Glutamatergic neuron (in vitro differentiated cells): ENCODE measurements at regions not wholly inside any gene's neighbourhood (a gene's known extent, or its start where the extent isn't known, plus 50 kb on each side); places are given as distances from the start of the nearest gene placed in this dataset.
"Not testable (repeated sequence)": the region's sequence is repeated elsewhere in the genome, so short reads cannot be mapped to it uniquely, and the experiment has no call there.

ENCODE experiments used
- DNase-seq: peaks from one replicate; pipeline ENCODE4 v3.0.0; 2022
- H3K27ac Mint-ChIP-seq: one replicate; pipeline ENCODE4 v1.8.0; 2020; ENCODE audit warnings: mild to moderate bottlenecking, mixed read lengths, inconsistent platforms; ENCODE audit not compliant: unreplicated experiment
- H3K27me3 Mint-ChIP-seq: one replicate; pipeline ENCODE4 v1.8.0; 2020; ENCODE audit warnings: mild to moderate bottlenecking, moderate library complexity, mixed read lengths, inconsistent platforms; ENCODE audit not compliant: unreplicated experiment
- H3K36me3 Mint-ChIP-seq: one replicate; pipeline ENCODE4 v1.8.0; 2020; ENCODE audit warnings: mild to moderate bottlenecking, mixed read lengths, inconsistent platforms; ENCODE audit not compliant: unreplicated experiment
- H3K4me1 Mint-ChIP-seq: one replicate; pipeline ENCODE4 v1.8.0; 2020; ENCODE audit warnings: mild to moderate bottlenecking, low read depth, mixed read lengths, inconsistent platforms; ENCODE audit not compliant: unreplicated experiment
- H3K4me3 Mint-ChIP-seq: one replicate; pipeline ENCODE4 v1.8.0; 2020; ENCODE audit warnings: mild to moderate bottlenecking, mixed read lengths, inconsistent platforms; ENCODE audit not compliant: unreplicated experiment
- H3K9me3 Mint-ChIP-seq: one replicate; pipeline ENCODE4 v1.8.0; 2020; ENCODE audit warnings: mild to moderate bottlenecking, moderate library complexity, mixed read lengths, inconsistent platforms; ENCODE audit not compliant: unreplicated experiment
- TF ChIP-seq, protein P1 (sequence below): fragments of 200-600 bp; sonication (generic); IDR thresholded peaks from one replicate; pipeline ENCODE4 v1.5.0; 2021; ENCODE audit not compliant: partially characterized antibody, unreplicated experiment

DNA sequence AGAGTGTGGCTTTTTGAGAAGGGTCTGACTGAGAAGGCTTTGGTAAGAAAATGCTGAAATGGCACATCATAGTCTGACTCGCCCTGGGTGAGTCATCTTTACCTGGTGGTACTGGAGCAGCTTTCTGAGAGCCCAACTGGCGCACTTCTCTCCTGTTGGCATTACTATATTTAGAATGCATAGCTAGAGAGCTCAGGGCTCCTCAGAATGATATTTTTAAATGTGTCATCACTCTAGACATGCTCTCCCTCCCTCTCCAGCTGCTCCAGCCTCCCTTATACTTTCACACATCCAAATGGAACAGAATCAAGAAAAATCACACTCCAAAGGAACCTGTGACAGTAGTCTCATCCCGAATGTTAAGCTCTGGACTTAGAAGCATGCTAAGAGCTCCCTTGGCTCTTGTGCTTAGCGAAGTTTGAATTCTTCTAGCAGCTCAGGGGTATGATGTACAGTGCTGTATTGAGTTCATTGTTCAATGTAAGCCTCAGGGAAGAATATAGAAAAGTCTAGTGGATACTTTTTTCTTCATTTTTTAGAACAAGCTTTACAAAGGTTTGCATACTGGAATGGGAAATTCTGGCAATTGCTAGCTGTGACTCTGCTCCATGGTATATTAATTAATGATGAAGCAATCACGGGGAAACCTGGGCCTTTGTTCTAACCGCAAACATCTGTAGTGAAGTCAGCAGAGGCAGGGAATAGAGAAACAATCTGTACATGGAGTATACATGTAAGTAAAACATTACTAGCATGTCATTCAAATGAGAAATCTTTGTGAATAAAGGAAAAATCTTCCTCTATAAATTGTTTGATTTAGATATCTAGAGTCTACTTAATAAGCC, 751.2 kb upstream of the NRXN1 start:
- H3K36me3 Mint-ChIP-seq = peaks cover 2% of the 10 kb centered on the region

DNA sequence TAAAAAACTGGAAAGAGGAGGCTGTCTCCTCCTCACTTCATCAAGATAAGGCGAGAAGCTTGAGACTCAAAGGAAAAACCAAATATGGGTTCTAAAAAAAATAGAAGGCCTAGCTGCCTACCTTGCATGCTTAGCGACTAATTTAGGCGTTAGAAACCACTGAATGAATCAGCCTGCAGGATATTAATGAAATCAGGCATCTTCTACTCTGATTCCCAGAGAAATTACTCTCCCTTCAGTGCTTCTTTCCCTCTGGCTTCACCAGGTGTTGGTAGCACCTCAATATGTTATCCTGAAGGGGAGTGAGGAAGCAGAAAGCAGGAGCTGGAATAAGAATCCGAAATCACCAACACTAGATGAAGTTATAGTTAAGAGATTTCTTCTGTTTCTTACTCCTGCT, 749.8 kb upstream of the NRXN1 start:
- H3K27ac Mint-ChIP-seq = no peak overlapping the region
- H3K27me3 Mint-ChIP-seq = no peaks in the 10 kb centered on the region
- H3K4me1 Mint-ChIP-seq = peaks cover 7% of the 10 kb centered on the region
- peaks cover 2% of the 10 kb centered on the region for H3K9me3 Mint-ChIP-seq
- no peak overlapping the region for H3K4me3 Mint-ChIP-seq
- no peaks in the 10 kb centered on the region for H3K36me3 Mint-ChIP-seq
- TF ChIP-seq, protein P1, sequence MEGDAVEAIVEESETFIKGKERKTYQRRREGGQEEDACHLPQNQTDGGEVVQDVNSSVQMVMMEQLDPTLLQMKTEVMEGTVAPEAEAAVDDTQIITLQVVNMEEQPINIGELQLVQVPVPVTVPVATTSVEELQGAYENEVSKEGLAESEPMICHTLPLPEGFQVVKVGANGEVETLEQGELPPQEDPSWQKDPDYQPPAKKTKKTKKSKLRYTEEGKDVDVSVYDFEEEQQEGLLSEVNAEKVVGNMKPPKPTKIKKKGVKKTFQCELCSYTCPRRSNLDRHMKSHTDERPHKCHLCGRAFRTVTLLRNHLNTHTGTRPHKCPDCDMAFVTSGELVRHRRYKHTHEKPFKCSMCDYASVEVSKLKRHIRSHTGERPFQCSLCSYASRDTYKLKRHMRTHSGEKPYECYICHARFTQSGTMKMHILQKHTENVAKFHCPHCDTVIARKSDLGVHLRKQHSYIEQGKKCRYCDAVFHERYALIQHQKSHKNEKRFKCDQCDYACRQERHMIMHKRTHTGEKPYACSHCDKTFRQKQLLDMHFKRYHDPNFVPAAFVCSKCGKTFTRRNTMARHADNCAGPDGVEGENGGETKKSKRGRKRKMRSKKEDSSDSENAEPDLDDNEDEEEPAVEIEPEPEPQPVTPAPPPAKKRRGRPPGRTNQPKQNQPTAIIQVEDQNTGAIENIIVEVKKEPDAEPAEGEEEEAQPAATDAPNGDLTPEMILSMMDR = no peak
- DNase-seq = no peak

More for the DNA sequence above, 751.2 kb upstream of the NRXN1 start:
- H3K4me3 Mint-ChIP-seq = no peak overlapping the region
- peaks cover 7% of the 10 kb centered on the region for H3K4me1 Mint-ChIP-seq
- H3K9me3 Mint-ChIP-seq = peaks cover 2% of the 10 kb centered on the region
- peak overlapping the region; percentile 40 for H3K27ac Mint-ChIP-seq
- no peaks in the 10 kb centered on the region for H3K27me3 Mint-ChIP-seq
- no peak for DNase-seq
- TF ChIP-seq, protein P1 = no peak

DNA sequence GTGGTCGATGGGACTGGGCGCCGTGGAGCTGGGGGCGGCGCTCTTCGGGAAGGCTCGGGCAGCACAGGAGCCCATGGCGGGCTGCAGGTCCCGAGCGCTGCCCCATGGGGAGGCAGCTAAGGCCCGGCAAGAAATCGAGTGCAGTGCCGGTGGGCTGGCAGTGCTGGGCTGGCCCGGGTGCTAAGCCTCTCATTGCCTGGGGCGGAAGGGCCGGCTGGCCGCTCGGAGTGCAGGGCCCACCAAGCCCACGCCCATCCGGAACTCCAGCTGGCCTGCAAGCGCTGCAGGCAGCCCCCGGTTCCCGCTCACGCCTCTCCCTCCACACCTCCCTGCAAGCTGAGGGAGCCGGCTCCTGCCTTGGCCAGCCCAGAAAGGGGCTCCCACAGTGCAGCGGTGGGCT, 748.4 kb upstream of the NRXN1 start:
- DNase-seq = no peak

DNA sequence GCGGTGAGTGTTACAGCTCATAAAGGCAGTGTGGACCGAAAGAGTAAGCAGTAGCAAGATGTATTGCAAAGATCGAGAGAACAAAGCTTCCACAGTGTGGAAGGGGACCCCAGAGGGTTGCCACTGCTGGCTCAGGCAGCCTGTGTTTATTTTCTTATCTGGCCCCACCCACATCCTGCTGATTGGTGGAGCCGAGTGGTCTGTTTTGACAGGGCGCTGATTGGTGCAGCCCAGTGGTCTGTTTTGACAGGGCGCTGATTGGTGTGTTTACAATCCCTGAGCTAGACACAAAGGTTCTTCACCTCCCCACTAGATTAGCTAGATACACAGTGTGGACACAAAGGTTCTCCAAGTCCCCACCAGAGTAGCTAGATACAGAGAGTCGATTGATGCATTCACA, 747.8 kb upstream of the NRXN1 start:
- not testable (repeated sequence) for H3K9me3 Mint-ChIP-seq, DNase-seq, H3K27me3 Mint-ChIP-seq, H3K27ac Mint-ChIP-seq, H3K36me3 Mint-ChIP-seq, H3K4me1 Mint-ChIP-seq, H3K4me3 Mint-ChIP-seq

More for the DNA sequence above, 748.4 kb upstream of the NRXN1 start:
- no peaks in the 10 kb centered on the region for H3K36me3 Mint-ChIP-seq
- H3K9me3 Mint-ChIP-seq = peaks cover 2% of the 10 kb centered on the region
- H3K27ac Mint-ChIP-seq = no peak overlapping the region
- H3K27me3 Mint-ChIP-seq = no peaks in the 10 kb centered on the region
- H3K4me3 Mint-ChIP-seq = no peak overlapping the region
- TF ChIP-seq, protein P1 = no peak
- H3K4me1 Mint-ChIP-seq = peaks cover 7% of the 10 kb centered on the region

DNA sequence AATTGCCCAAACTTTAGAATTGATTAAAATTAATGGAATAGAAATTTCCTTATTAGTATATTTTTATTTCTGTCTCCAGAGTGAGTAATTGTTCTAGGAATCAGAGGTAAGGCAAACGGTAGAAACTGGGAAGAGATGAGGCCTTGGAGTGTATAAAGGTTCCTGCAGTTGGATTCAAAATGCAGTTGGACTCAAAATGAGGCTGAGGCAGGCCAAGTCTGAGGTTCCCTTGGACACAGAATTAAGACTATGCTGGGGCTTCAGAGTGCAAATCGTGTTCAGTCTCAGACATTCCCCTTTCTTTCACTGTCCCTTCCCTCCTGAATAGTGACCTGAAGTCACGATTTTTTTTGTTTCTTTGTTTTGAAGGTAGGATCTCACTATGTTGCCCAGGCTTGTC, 746.9 kb upstream of the NRXN1 start:
- Mint-ChIP-seq H3K4me3 (no peak overlapping the region), H3K27ac (no peak overlapping the region), H3K36me3 (peaks cover 3% of the 10 kb centered on the region), H3K27me3 (no peaks in the 10 kb centered on the region), H3K9me3 (peaks cover 2% of the 10 kb centered on the region), H3K4me1 (peaks cover 7% of the 10 kb centered on the region)
- TF ChIP-seq, protein P1 = no peak
- no peak for DNase-seq

DNA sequence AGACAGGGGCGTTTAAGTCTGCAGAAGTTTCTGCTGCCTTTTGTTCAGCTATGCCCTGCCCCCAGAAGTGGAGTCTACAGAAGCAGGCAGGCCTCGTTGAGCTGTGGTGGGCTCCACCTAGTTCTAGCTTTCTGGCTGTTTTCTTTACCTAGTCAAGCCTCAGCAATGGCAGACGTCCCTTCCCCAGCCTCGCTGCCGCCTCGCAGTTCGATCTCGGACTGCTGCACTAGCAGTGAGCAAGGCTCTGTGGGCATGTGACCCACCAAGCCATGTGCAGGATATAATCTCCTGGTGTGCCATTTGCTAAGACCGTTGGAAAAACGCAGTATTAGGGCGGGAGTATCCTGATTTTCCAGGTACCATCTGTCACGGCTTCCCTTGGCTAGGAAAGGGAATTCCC, 742.7 kb upstream of the NRXN1 start:
- not testable (repeated sequence) for H3K4me3 Mint-ChIP-seq, H3K27me3 Mint-ChIP-seq, H3K4me1 Mint-ChIP-seq, H3K9me3 Mint-ChIP-seq, H3K27ac Mint-ChIP-seq, DNase-seq
- peaks cover 19% of the 10 kb centered on the region for H3K36me3 Mint-ChIP-seq
